HG02759 (cell line): ENCODE measurements at regions not wholly inside any gene's neighbourhood (a gene's known extent, or its start where the extent isn't known, plus 50 kb on each side); places are given as distances from the start of the nearest gene placed in this dataset.
"Not testable (repeated sequence)": the region's sequence is repeated elsewhere in the genome, so short reads cannot be mapped to it uniquely, and the experiment has no call there.

Experiments used
- ATAC-seq: cut with Tn5 transposase; IDR thresholded peaks from one replicate; pipeline ENCODE4 v1.9.1; 2021; ENCODE audit warnings: mild to moderate bottlenecking, moderate library complexity; ENCODE audit not compliant: unreplicated experiment

- no peak for ATAC-seq
These were observed 379.6 kb upstream of the ZFP42 start for GRCh38 chr4:187615972-187616371.

GRCh38 chr4:187617113-187617512 lies 378.5 kb upstream of the ZFP42 start:
- ATAC-seq: no peak

- ATAC-seq: no peak
These were observed 376.8 kb upstream of the ZFP42 start for GRCh38 chr4:187618701-187619281.

GRCh38 chr4:187619319-187619718 lies 376.3 kb upstream of the ZFP42 start:
- ATAC-seq: no peak

- ATAC-seq: no peak
These were observed 363.1 kb upstream of the ZFP42 start for GRCh38 chr4:187632260-187632995.

- ATAC-seq: no peak
These were observed 362.3 kb upstream of the ZFP42 start for GRCh38 chr4:187633245-187633644.

GRCh38 chr4:187656959-187657358 lies 338.6 kb upstream of the ZFP42 start:
- no peak for ATAC-seq

- ATAC-seq: no peak
These were observed 332.5 kb upstream of the ZFP42 start for GRCh38 chr4:187663076-187663475.

GRCh38 chr4:187664011-187664410 lies 331.6 kb upstream of the ZFP42 start:
- no peak for ATAC-seq

GRCh38 chr4:187665086-187665485 lies 330.5 kb upstream of the ZFP42 start:
- no peak for ATAC-seq

GRCh38 chr4:187666034-187666433 lies 329.5 kb upstream of the ZFP42 start:
- ATAC-seq: no peak

- no peak for ATAC-seq
These were observed 328.7 kb upstream of the ZFP42 start for GRCh38 chr4:187666697-187667494.

- ATAC-seq: no peak
These were observed 327.0 kb upstream of the ZFP42 start for GRCh38 chr4:187668526-187669082.

- not testable (repeated sequence) for ATAC-seq
These were observed 324.1 kb upstream of the ZFP42 start for GRCh38 chr4:187671521-187671920.

- not testable (repeated sequence) for ATAC-seq
These were observed 323.6 kb upstream of the ZFP42 start for GRCh38 chr4:187671958-187672357.

GRCh38 chr4:187672526-187672925 lies 323.0 kb upstream of the ZFP42 start:
- ATAC-seq: not testable (repeated sequence)

- no peak for ATAC-seq
These were observed 316.1 kb upstream of the ZFP42 start for GRCh38 chr4:187679450-187679849.

GRCh38 chr4:187685247-187685646 lies 310.3 kb upstream of the ZFP42 start:
- ATAC-seq: no peak

- no peak for ATAC-seq
These were observed 307.9 kb upstream of the ZFP42 start for GRCh38 chr4:187687697-187688096.

GRCh38 chr4:187692626-187693025 lies 302.9 kb upstream of the ZFP42 start:
- no peak for ATAC-seq

- ATAC-seq: not testable (repeated sequence)
These were observed 300.0 kb upstream of the ZFP42 start for GRCh38 chr4:187695531-187695930.

GRCh38 chr4:187711586-187711985 lies 284.0 kb upstream of the ZFP42 start:
- ATAC-seq: no peak
